Erythroblast (primary cell): ENCODE measurements at regions not wholly inside any gene's neighbourhood (a gene's known extent, or its start where the extent isn't known, plus 50 kb on each side); places are given as distances from the start of the nearest gene placed in this dataset.

Experiments used
- GATA1 ChIP-seq: IDR thresholded peaks from 2 replicates; pipeline ENCODE4 v1.6.1; 2011; ENCODE audit warnings: low read depth, mild to moderate bottlenecking, control low read depth, low read length, moderate library complexity
- POLR2A ChIP-seq: IDR thresholded peaks from 2 replicates; pipeline ENCODE4 v1.6.1; 2011; ENCODE audit warnings: mild to moderate bottlenecking, low read length

- TF ChIP-seq POLR2A (no peak), GATA1 (no peak)
These were observed 51.0 kb upstream of the PPP2R2D start for GRCh38 chr10:131849591-131850382.
